Panc1 (cell line): ENCODE measurements at regions not wholly inside any gene's neighbourhood (a gene's known extent, or its start where the extent isn't known, plus 50 kb on each side); places are given as distances from the start of the nearest gene placed in this dataset.

Source experiments
- CTCF ChIP-seq: fragments of 450-650 bp; IDR thresholded peaks from 2 replicates; pipeline ENCODE4 v1.5.1; 2017; ENCODE audit warnings: mild to moderate bottlenecking
- POLR2AphosphoS5 ChIP-seq: IDR thresholded peaks from 2 replicates; pipeline ENCODE4 v1.6.1; 2012; ENCODE audit warnings: mild to moderate bottlenecking, low read depth, low read length, moderate library complexity
- REST ChIP-seq, 2 experiments: IDR thresholded peaks; 2 replicates each; pipeline ENCODE4 v1.6.1; 2011 to 2012; ENCODE audit warnings: low read depth in 2 of 2, control low read depth in 1 of 2, low read length in 1 of 2, mild to moderate bottlenecking in 1 of 2, moderate library complexity in 1 of 2; ENCODE audit not compliant: insufficient read depth in 1 of 2

- TF ChIP-seq CTCF, result no peak
- TF ChIP-seq POLR2AphosphoS5, result no peak
- no peak for TF ChIP-seq REST (IDR thresholded peaks at IDR 0.05; ENCODE audit: insufficient read depth in 1 of 2, low read depth in 2 of 2, low read length in 1 of 2)
Observed at GRCh38 chr16:16928532-16929109, 542.1 kb downstream of the XYLT1 start.
